ENCODE measurements at regions not wholly inside any gene's neighbourhood (a gene's known extent, or its start where the extent isn't known, plus 50 kb on each side); places are given as distances from the start of the nearest gene placed in this dataset.
"Not testable (repeated sequence)": the region's sequence is repeated elsewhere in the genome, so short reads cannot be mapped to it uniquely, and the experiment has no call there.

DNA sequence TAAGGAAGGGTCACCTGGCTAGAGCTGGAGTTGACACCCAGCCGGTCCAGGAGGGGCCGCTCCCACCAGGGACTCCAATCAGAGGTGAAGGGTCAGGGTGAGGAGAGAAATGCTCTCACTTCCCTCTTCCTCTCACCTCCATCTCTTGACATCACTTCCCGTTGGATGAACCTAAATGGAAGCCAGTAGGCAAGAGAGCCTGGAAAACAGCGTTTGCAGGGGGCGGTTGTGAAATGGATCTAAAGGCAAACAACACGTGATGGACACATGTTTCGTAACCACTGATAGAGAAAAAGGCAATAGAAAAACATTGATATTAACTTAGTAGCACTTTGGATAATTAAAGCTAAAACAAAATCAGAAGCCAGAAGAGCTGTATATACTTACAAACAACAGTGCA, 105.6 kb upstream of the FOXA2 start:
- H3K4me1 ChIP-seq (ENCODE audit: control insufficient read depth in 1 of 2, insufficient read depth in 2 of 2, low read length in 2 of 2): peaks cover 0 to 4% of the 10 kb centered on the region in 2 donors
- H3K9me3 ChIP-seq (ENCODE audit: control insufficient read depth in 1 of 2, low read length in 2 of 2): no peaks in the 10 kb centered on the region
- no peak overlapping the region for H3K27ac ChIP-seq (ENCODE audit: low read depth, low read length)
- no peak overlapping the region for H3K9ac ChIP-seq (ENCODE audit: low read depth in 1 of 2, low read length in 2 of 2)
- no peaks in the 10 kb centered on the region for H3K27me3 ChIP-seq (ENCODE audit: control insufficient read depth in 1 of 2, insufficient read depth in 2 of 2, low read length in 2 of 2)
- H3K36me3 ChIP-seq (ENCODE audit: control insufficient read depth in 1 of 2, insufficient read depth in 2 of 2, low read length in 2 of 2): no peaks in the 10 kb centered on the region
- H3K4me3 ChIP-seq (ENCODE audit: low read depth in 1 of 2, low read length in 2 of 2): no peak overlapping the region

- no peaks in the 10 kb centered on the region for H3K9me3 ChIP-seq (ENCODE audit: control insufficient read depth in 1 of 2, low read length in 2 of 2)
- H3K4me3 ChIP-seq (ENCODE audit: low read depth in 1 of 2, low read length in 2 of 2): no peak overlapping the region
- no peaks in the 10 kb centered on the region for H3K36me3 ChIP-seq (ENCODE audit: control insufficient read depth in 1 of 2, insufficient read depth in 2 of 2, low read length in 2 of 2)
- H3K4me1 ChIP-seq (ENCODE audit: control insufficient read depth in 1 of 2, insufficient read depth in 2 of 2, low read length in 2 of 2): peaks cover 0 to 4% of the 10 kb centered on the region in 2 donors
- no peaks in the 10 kb centered on the region for H3K27me3 ChIP-seq (ENCODE audit: control insufficient read depth in 1 of 2, insufficient read depth in 2 of 2, low read length in 2 of 2)
- no peak overlapping the region for H3K9ac ChIP-seq (ENCODE audit: low read depth in 1 of 2, low read length in 2 of 2)
- H3K27ac ChIP-seq (ENCODE audit: low read depth, low read length): no peak overlapping the region
Observed at GRCh38 chr20:22690616-22691179, 106.3 kb upstream of the FOXA2 start.

- Histone ChIP-seq H3K27me3 (ENCODE audit: control insufficient read depth in 1 of 2, insufficient read depth in 2 of 2, low read length in 2 of 2) (no peaks in the 10 kb centered on the region), H3K36me3 (ENCODE audit: control insufficient read depth in 1 of 2, insufficient read depth in 2 of 2, low read length in 2 of 2) (no peaks in the 10 kb centered on the region), H3K9me3 (ENCODE audit: control insufficient read depth in 1 of 2, low read length in 2 of 2) (no peaks in the 10 kb centered on the region), H3K27ac (ENCODE audit: low read depth, low read length) (no peak overlapping the region), H3K9ac (ENCODE audit: low read depth in 1 of 2, low read length in 2 of 2) (no peak overlapping the region), H3K4me1 (ENCODE audit: control insufficient read depth in 1 of 2, insufficient read depth in 2 of 2, low read length in 2 of 2) (peaks cover 0 to 4% of the 10 kb centered on the region in 2 donors), H3K4me3 (ENCODE audit: low read depth in 1 of 2, low read length in 2 of 2) (no peak overlapping the region)
Observed at GRCh38 chr20:22691369-22692118, 107.2 kb upstream of the FOXA2 start.

DNA sequence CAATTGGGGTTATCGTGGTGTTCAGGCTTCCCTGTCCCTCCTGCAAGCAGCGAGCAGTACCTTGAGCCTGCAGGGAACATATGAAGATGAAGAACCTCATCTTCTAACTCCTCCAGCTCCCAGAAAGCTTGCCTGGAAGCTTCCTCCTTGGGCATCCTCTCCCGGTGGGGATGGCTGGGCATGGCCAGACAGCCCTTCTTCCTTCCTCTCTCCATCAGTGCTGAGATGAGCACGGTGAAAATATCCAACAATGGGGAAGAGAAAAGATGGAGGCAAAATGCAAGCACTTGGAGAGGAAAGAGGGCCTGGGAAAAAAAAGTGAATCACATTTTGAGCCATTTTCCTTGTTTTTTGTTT, 107.7 kb upstream of the FOXA2 start:
- no peak overlapping the region for H3K27ac ChIP-seq (ENCODE audit: low read depth, low read length)

GRCh38 chr20:22692620-22693019, 108.2 kb upstream of the FOXA2 start:
- H3K9me3 ChIP-seq (ENCODE audit: control insufficient read depth in 1 of 2, low read length in 2 of 2); H3K4me3 ChIP-seq (ENCODE audit: low read depth in 1 of 2, low read length in 2 of 2); H3K9ac ChIP-seq (ENCODE audit: low read depth in 1 of 2, low read length in 2 of 2); H3K36me3 ChIP-seq (ENCODE audit: control insufficient read depth in 1 of 2, insufficient read depth in 2 of 2, low read length in 2 of 2); H3K27ac ChIP-seq (ENCODE audit: low read depth, low read length); H3K4me1 ChIP-seq (ENCODE audit: control insufficient read depth in 1 of 2, insufficient read depth in 2 of 2, low read length in 2 of 2); H3K27me3 ChIP-seq (ENCODE audit: control insufficient read depth in 1 of 2, insufficient read depth in 2 of 2, low read length in 2 of 2): not testable (repeated sequence)

More for the DNA sequence above, 107.7 kb upstream of the FOXA2 start:
- no peaks in the 10 kb centered on the region for H3K27me3 ChIP-seq (ENCODE audit: control insufficient read depth in 1 of 2, insufficient read depth in 2 of 2, low read length in 2 of 2)
- H3K9me3 ChIP-seq (ENCODE audit: control insufficient read depth in 1 of 2, low read length in 2 of 2): no peaks in the 10 kb centered on the region
- no peak overlapping the region for H3K4me3 ChIP-seq (ENCODE audit: low read depth in 1 of 2, low read length in 2 of 2)
- H3K9ac ChIP-seq (ENCODE audit: low read depth in 1 of 2, low read length in 2 of 2): no peak overlapping the region
- H3K36me3 ChIP-seq (ENCODE audit: control insufficient read depth in 1 of 2, insufficient read depth in 2 of 2, low read length in 2 of 2): no peaks in the 10 kb centered on the region
- H3K4me1 ChIP-seq (ENCODE audit: control insufficient read depth in 1 of 2, insufficient read depth in 2 of 2, low read length in 2 of 2): peaks cover 0 to 4% of the 10 kb centered on the region in 2 donors

- Histone ChIP-seq H3K27ac (ENCODE audit: low read depth, low read length) (no peak overlapping the region), H3K9ac (ENCODE audit: low read depth in 1 of 2, low read length in 2 of 2) (no peak overlapping the region), H3K4me3 (ENCODE audit: low read depth in 1 of 2, low read length in 2 of 2) (no peak overlapping the region), H3K9me3 (ENCODE audit: control insufficient read depth in 1 of 2, low read length in 2 of 2) (peaks cover 0 to 3% of the 10 kb centered on the region in 2 donors), H3K4me1 (ENCODE audit: control insufficient read depth in 1 of 2, insufficient read depth in 2 of 2, low read length in 2 of 2) (peaks cover 0 to 3% of the 10 kb centered on the region in 2 donors), H3K36me3 (ENCODE audit: control insufficient read depth in 1 of 2, insufficient read depth in 2 of 2, low read length in 2 of 2) (no peaks in the 10 kb centered on the region), H3K27me3 (ENCODE audit: control insufficient read depth in 1 of 2, insufficient read depth in 2 of 2, low read length in 2 of 2) (peaks cover 0 to 3% of the 10 kb centered on the region in 2 donors)
Observed at GRCh38 chr20:22696759-22697158, 112.4 kb upstream of the FOXA2 start.

GRCh38 chr20:22698259-22698842, 114.0 kb upstream of the FOXA2 start:
- H3K27ac ChIP-seq (ENCODE audit: low read depth, low read length): no peak overlapping the region
- peaks cover 0 to 3% of the 10 kb centered on the region in 2 donors for H3K27me3 ChIP-seq (ENCODE audit: control insufficient read depth in 1 of 2, insufficient read depth in 2 of 2, low read length in 2 of 2)
- H3K9ac ChIP-seq (ENCODE audit: low read depth in 1 of 2, low read length in 2 of 2): no peak overlapping the region
- H3K4me1 ChIP-seq (ENCODE audit: control insufficient read depth in 1 of 2, insufficient read depth in 2 of 2, low read length in 2 of 2): no peaks in the 10 kb centered on the region
- peaks cover 0 to 7% of the 10 kb centered on the region in 2 donors for H3K9me3 ChIP-seq (ENCODE audit: control insufficient read depth in 1 of 2, low read length in 2 of 2)
- no peak overlapping the region for H3K4me3 ChIP-seq (ENCODE audit: low read depth in 1 of 2, low read length in 2 of 2)
- H3K36me3 ChIP-seq (ENCODE audit: control insufficient read depth in 1 of 2, insufficient read depth in 2 of 2, low read length in 2 of 2): no peaks in the 10 kb centered on the region

GRCh38 chr20:22699396-22699795, 115.0 kb upstream of the FOXA2 start:
- H3K9ac ChIP-seq (ENCODE audit: low read depth in 1 of 2, low read length in 2 of 2): no peak overlapping the region
- H3K4me3 ChIP-seq (ENCODE audit: low read depth in 1 of 2, low read length in 2 of 2): no peak overlapping the region
- peaks cover 0 to 7% of the 10 kb centered on the region in 2 donors for H3K9me3 ChIP-seq (ENCODE audit: control insufficient read depth in 1 of 2, low read length in 2 of 2)
- H3K36me3 ChIP-seq (ENCODE audit: control insufficient read depth in 1 of 2, insufficient read depth in 2 of 2, low read length in 2 of 2): no peaks in the 10 kb centered on the region
- no peak overlapping the region for H3K27ac ChIP-seq (ENCODE audit: low read depth, low read length)
- peaks cover 0 to 3% of the 10 kb centered on the region in 2 donors for H3K27me3 ChIP-seq (ENCODE audit: control insufficient read depth in 1 of 2, insufficient read depth in 2 of 2, low read length in 2 of 2)
- no peaks in the 10 kb centered on the region for H3K4me1 ChIP-seq (ENCODE audit: control insufficient read depth in 1 of 2, insufficient read depth in 2 of 2, low read length in 2 of 2)

GRCh38 chr20:22700367-22700766, 116.0 kb upstream of the FOXA2 start:
- Histone ChIP-seq H3K9me3 (ENCODE audit: control insufficient read depth in 1 of 2, low read length in 2 of 2) (peaks cover 0 to 7% of the 10 kb centered on the region in 2 donors), H3K27me3 (ENCODE audit: control insufficient read depth in 1 of 2, insufficient read depth in 2 of 2, low read length in 2 of 2) (peaks cover 0 to 3% of the 10 kb centered on the region in 2 donors), H3K27ac (ENCODE audit: low read depth, low read length) (no peak overlapping the region), H3K4me1 (ENCODE audit: control insufficient read depth in 1 of 2, insufficient read depth in 2 of 2, low read length in 2 of 2) (no peaks in the 10 kb centered on the region), H3K4me3 (ENCODE audit: low read depth in 1 of 2, low read length in 2 of 2) (no peak overlapping the region), H3K9ac (ENCODE audit: low read depth in 1 of 2, low read length in 2 of 2) (no peak overlapping the region), H3K36me3 (ENCODE audit: control insufficient read depth in 1 of 2, insufficient read depth in 2 of 2, low read length in 2 of 2) (no peaks in the 10 kb centered on the region)

GRCh38 chr20:22701679-22702308, 117.4 kb upstream of the FOXA2 start:
- H3K4me1 ChIP-seq (ENCODE audit: control insufficient read depth in 1 of 2, insufficient read depth in 2 of 2, low read length in 2 of 2): no peaks in the 10 kb centered on the region
- no peaks in the 10 kb centered on the region for H3K36me3 ChIP-seq (ENCODE audit: control insufficient read depth in 1 of 2, insufficient read depth in 2 of 2, low read length in 2 of 2)
- H3K9ac ChIP-seq (ENCODE audit: low read depth in 1 of 2, low read length in 2 of 2): no peak overlapping the region
- peaks cover 0 to 3% of the 10 kb centered on the region in 2 donors for H3K27me3 ChIP-seq (ENCODE audit: control insufficient read depth in 1 of 2, insufficient read depth in 2 of 2, low read length in 2 of 2)
- peaks cover 0 to 7% of the 10 kb centered on the region in 2 donors for H3K9me3 ChIP-seq (ENCODE audit: control insufficient read depth in 1 of 2, low read length in 2 of 2)
- no peak overlapping the region for H3K4me3 ChIP-seq (ENCODE audit: low read depth in 1 of 2, low read length in 2 of 2)
- no peak overlapping the region for H3K27ac ChIP-seq (ENCODE audit: low read depth, low read length)
